Lung (tissue), 11 donors: ENCODE measurements at regions not wholly inside any gene's neighbourhood (a gene's known extent, or its start where the extent isn't known, plus 50 kb on each side); places are given as distances from the start of the nearest gene placed in this dataset.
A peak's percentile ranks its signal among the peaks of the same experiment; 100 is the strongest.

ENCODE experiments used
- ATAC-seq: fragments of 200-7000 bp; cut with Tn5 transposase; one replicate; pipeline ENCODE4 v1.9.1; 2020; ENCODE audit warnings: moderate number of reproducible peaks; ENCODE audit not compliant: insufficient read depth, low FRiP score
- DNase-seq, 3 donors: peaks; one replicate each; pipeline ENCODE4 v3.0.0-alpha.2; 2013 to 2017
- H3K27ac ChIP-seq, 2 donors: one replicate each; pipeline ENCODE4 v1.5.1; 2013; ENCODE audit warnings: mild to moderate bottlenecking in 2 of 2, moderate library complexity in 2 of 2, control low read depth in 1 of 2, inconsistent platforms in 1 of 2, low read depth in 1 of 2, low read length in 1 of 2
- H3K27me3 ChIP-seq, 3 donors: one replicate each; pipeline ENCODE4 v1.5.1; 2013; ENCODE audit warnings: low read length in 2 of 3; ENCODE audit not compliant: control insufficient read depth in 3 of 3, insufficient read depth in 3 of 3
- H3K36me3 ChIP-seq, 4 donors: one replicate each; pipeline ENCODE4 v1.5.1; 2013; ENCODE audit warnings: low read length in 4 of 4, mild to moderate bottlenecking in 1 of 4, moderate library complexity in 1 of 4; ENCODE audit not compliant: control insufficient read depth in 4 of 4, insufficient read depth in 4 of 4
- H3K4me1 ChIP-seq, 5 donors: one replicate each; pipeline ENCODE4 v1.5.1; 2013; ENCODE audit warnings: low read length in 5 of 5, mild to moderate bottlenecking in 2 of 5, moderate library complexity in 1 of 5; ENCODE audit not compliant: control insufficient read depth in 5 of 5, insufficient read depth in 5 of 5
- H3K4me3 ChIP-seq: one replicate; pipeline ENCODE4 v1.5.1; 2013; ENCODE audit warnings: mild to moderate bottlenecking, control low read depth, moderate library complexity
- H3K9ac ChIP-seq, 2 donors: one replicate each; pipeline ENCODE4 v1.5.1; 2013; ENCODE audit warnings: low read length in 2 of 2, control low read depth in 1 of 2; ENCODE audit not compliant: insufficient read depth in 1 of 2
- H3K9me3 ChIP-seq, 4 donors: one replicate each; pipeline ENCODE4 v1.5.1; 2013; ENCODE audit warnings: low read length in 3 of 4, mild to moderate bottlenecking in 1 of 4, moderate library complexity in 1 of 4; ENCODE audit not compliant: control insufficient read depth in 4 of 4, insufficient read depth in 3 of 4
- WGBS, 2 donors: extraction: QIAGEN DNeasy Blood & Tissue Kit; methylation state at CpG; one replicate each; pipeline ENCODE4 v1.1.7; 2013; 5-methylcytosine and 5-hydroxymethylcytosine counted together
- TF ChIP-seq, protein P1 (sequence below): IDR thresholded peaks from 2 replicates; pipeline ENCODE4 v1.5.1; 2012; ENCODE audit warnings: mild to moderate bottlenecking; ENCODE audit errors: control extremely low read depth, extremely low read depth
- donor health status: control.
- donor health status: control.
- donor health status: Bipolar disorder and iron deficiency.
- donor health status: healthy.
- donor health status: DM: yes; HTN: yes; CAD: no.

DNA sequence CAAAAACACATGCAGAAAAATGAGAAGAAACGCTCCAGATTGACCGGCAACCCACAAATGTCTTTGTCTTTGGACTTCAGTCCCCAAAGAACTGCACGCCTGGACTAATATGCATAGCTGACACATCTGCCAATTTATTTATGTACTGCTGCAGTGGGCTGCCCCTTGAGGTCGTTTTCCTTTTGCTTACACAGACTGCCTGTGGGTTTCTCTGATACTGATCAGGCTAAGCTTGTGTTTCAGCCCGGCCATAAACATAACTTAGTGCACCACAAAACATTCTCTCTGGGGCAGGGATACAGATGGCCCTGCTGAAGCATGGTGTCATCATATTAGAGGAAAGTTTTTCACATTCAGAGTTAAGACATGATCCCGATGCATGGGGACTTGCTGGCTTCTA, 75.4 kb downstream of the NUDT12 start:
- Histone ChIP-seq H3K4me3 (no peak overlapping the region), H3K9ac (no peak overlapping the region), H3K36me3 (no peaks in the 10 kb centered on the region), H3K27me3 (no peaks in the 10 kb centered on the region), H3K27ac (no peak overlapping the region), H3K4me1 (no peaks in the 10 kb centered on the region), H3K9me3 (no peaks in the 10 kb centered on the region)
- peak in 2 of 3 donors; percentile 1 to 19 for DNase-seq
- ATAC-seq = no peak
- TF ChIP-seq, protein P1, sequence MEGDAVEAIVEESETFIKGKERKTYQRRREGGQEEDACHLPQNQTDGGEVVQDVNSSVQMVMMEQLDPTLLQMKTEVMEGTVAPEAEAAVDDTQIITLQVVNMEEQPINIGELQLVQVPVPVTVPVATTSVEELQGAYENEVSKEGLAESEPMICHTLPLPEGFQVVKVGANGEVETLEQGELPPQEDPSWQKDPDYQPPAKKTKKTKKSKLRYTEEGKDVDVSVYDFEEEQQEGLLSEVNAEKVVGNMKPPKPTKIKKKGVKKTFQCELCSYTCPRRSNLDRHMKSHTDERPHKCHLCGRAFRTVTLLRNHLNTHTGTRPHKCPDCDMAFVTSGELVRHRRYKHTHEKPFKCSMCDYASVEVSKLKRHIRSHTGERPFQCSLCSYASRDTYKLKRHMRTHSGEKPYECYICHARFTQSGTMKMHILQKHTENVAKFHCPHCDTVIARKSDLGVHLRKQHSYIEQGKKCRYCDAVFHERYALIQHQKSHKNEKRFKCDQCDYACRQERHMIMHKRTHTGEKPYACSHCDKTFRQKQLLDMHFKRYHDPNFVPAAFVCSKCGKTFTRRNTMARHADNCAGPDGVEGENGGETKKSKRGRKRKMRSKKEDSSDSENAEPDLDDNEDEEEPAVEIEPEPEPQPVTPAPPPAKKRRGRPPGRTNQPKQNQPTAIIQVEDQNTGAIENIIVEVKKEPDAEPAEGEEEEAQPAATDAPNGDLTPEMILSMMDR = no peak
- 62 to 63% methylated on average over 6 of the region's 6 CpGs for WGBS, 2 donors

DNA sequence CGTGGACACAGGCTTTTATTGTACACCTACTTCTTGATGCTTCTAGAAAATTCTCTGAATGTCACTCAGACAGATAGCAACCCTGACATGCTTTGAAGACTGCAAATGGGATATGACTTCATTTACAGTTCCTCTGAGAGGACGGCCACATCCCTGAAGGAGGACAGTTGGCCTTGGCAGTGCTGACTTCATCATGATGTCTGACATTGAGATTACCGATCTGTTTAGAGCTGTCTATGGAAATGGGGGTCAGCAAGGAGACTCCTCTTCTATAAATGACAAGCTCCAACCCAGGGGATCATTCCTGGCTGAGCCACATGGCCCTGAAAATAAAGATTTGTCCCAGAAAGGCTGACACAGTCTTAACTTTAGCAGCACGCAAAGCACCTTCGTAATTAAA, 75.8 kb downstream of the NUDT12 start:
- DNase-seq (no peak), ATAC-seq (no peak)
- Histone ChIP-seq H3K4me1 (no peaks in the 10 kb centered on the region), H3K27ac (no peak overlapping the region), H3K9me3 (no peaks in the 10 kb centered on the region), H3K27me3 (no peaks in the 10 kb centered on the region), H3K9ac (no peak overlapping the region), H3K4me3 (no peak overlapping the region), H3K36me3 (no peaks in the 10 kb centered on the region)
- 84 to 93% methylated on average over 5 of the region's 5 CpGs for WGBS, 2 donors
- TF ChIP-seq, protein P1 = no peak

DNA sequence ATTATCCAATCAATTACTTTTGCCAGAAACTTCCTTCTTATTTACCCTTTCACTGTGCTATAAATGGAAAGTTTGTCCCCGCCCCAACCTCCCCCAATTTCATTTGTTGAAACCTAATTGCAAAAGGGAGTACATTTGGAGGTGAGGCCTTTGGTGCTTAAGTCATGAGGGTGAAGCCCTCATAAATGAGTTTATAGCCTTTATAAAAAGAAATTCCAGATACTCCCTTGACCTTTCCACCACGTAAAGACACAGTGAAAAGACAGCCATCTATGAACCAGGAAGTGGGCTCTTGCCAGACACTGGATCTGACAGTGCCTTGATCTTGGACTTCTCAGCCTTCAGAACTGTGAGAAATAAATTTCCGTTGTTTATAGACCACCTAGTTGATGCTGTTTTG, 82.3 kb downstream of the NUDT12 start:
- no peak overlapping the region for H3K4me3 ChIP-seq
- no peaks in the 10 kb centered on the region for H3K36me3 ChIP-seq
- TF ChIP-seq, protein P1 = no peak
- no peak overlapping the region for H3K9ac ChIP-seq
- no peaks in the 10 kb centered on the region for H3K9me3 ChIP-seq
- no peak overlapping the region for H3K27ac ChIP-seq
- H3K27me3 ChIP-seq = no peaks in the 10 kb centered on the region
- H3K4me1 ChIP-seq = no peaks in the 10 kb centered on the region
- DNase-seq (no peak), ATAC-seq (no peak)
- WGBS, 2 donors = 79 to 86% methylated on average over 3 of the region's 3 CpGs

DNA sequence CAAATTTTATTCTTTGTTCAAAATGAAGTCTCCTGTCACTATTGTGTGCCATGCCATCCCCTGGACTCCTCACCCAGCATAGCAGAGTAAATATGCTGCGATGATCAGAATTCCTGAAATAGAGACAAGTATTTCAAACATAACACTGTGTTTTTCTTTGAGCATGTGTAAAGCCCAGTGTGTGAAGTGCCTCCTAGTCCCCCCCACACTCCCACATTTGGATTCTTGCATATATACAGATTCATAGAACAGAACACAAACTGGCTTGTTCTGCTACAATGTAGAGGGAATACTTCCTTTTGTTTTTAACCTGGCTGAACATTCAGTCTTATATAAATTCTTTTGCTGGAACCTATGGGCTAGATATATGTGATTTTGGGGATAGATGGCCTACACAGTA, 84.9 kb downstream of the NUDT12 start:
- TF ChIP-seq, protein P1 = no peak
- WGBS, 2 donors = 75 to 78% methylated on average over 1 of the region's 1 CpG
- DNase-seq (no peak), ATAC-seq (no peak)
- Histone ChIP-seq H3K27ac (no peak overlapping the region), H3K4me1 (no peaks in the 10 kb centered on the region), H3K36me3 (no peaks in the 10 kb centered on the region), H3K9ac (no peak overlapping the region), H3K27me3 (no peaks in the 10 kb centered on the region), H3K4me3 (no peak overlapping the region), H3K9me3 (no peaks in the 10 kb centered on the region)
